OCI-LY3 (cell line): ENCODE measurements at regions not wholly inside any gene's neighbourhood (a gene's known extent, or its start where the extent isn't known, plus 50 kb on each side); places are given as distances from the start of the nearest gene placed in this dataset.
"Not testable (repeated sequence)": the region's sequence is repeated elsewhere in the genome, so short reads cannot be mapped to it uniquely, and the experiment has no call there.

Experiments
- H2AFZ ChIP-seq: fragments of 200-600, 300-600 bp; shearing (Covaris generic); 2 replicates; pipeline ENCODE4 v1.6.0; 2014; ENCODE audit warnings: antibody characterized with exemption, low read depth, low read length
- H3K27ac ChIP-seq: fragments of 200-600, 300-600 bp; sonication (generic); 2 replicates; pipeline ENCODE4 v1.5.1; 2014; ENCODE audit warnings: mild to moderate bottlenecking, low read length, moderate library complexity, mixed read lengths
- H3K27me3 ChIP-seq: fragments of 200-600, 300-600 bp; sonication (generic); 2 replicates; pipeline ENCODE4 v1.6.1; 2014; ENCODE audit warnings: low read depth, low read length, mixed read lengths
- H3K36me3 ChIP-seq: fragments of 200-600, 300-600 bp; sonication (generic); replicated peaks from 2 replicates; pipeline ENCODE3; 2014; ENCODE audit warnings: low read depth, low read length, mixed read lengths
- H3K4me1 ChIP-seq: fragments of 300-600, 200-600 bp; sonication (generic); 2 replicates; pipeline ENCODE4 v1.6.1; 2014; ENCODE audit warnings: low read length, mixed read lengths
- H3K4me2 ChIP-seq: fragments of 200-600, 300-600 bp; sonication (generic); 2 replicates; pipeline ENCODE4 v1.6.1; 2014; ENCODE audit warnings: low read length, mixed read lengths
- H3K4me3 ChIP-seq: fragments of 300-600, 200-600 bp; sonication (generic); 2 replicates; pipeline ENCODE4 v1.5.1; 2014; ENCODE audit warnings: antibody characterized with exemption, mild to moderate bottlenecking, low read length, moderate library complexity
- H3K79me2 ChIP-seq: fragments of 300-600, 200-600 bp; shearing (Covaris generic); 2 replicates; pipeline ENCODE4 v1.6.1; 2014; ENCODE audit warnings: mild to moderate bottlenecking, low read length, mixed read lengths
- H3K9ac ChIP-seq: fragments of 300-600, 200-600 bp; shearing (Covaris generic); 2 replicates; pipeline ENCODE4 v1.6.0; 2014; ENCODE audit warnings: mild to moderate bottlenecking, low read length, moderate library complexity
- H3K9me3 ChIP-seq: fragments of 200-600, 300-600 bp; shearing (Covaris generic); 2 replicates; pipeline ENCODE4 v1.6.1; 2014; ENCODE audit warnings: low read length, mixed read lengths; ENCODE audit not compliant: insufficient read depth
- H4K20me1 ChIP-seq: fragments of 200-600, 300-600 bp; sonication (generic); 2 replicates; pipeline ENCODE4 v1.6.1; 2016; ENCODE audit warnings: low read length, mixed read lengths; ENCODE audit not compliant: insufficient read depth
- CTCF ChIP-seq: fragments of 200-600, 300-600 bp; sonication (generic); IDR thresholded peaks from 2 replicates; pipeline ENCODE4 v1.5.1; 2014; ENCODE audit warnings: antibody characterized with exemption, low read length, low read depth
- EZH2phosphoT487 ChIP-seq: fragments of 200-600 bp; shearing (Covaris generic); IDR thresholded peaks from 2 replicates; pipeline ENCODE4 v1.6.1; 2018; ENCODE audit warnings: antibody characterized with exemption, mixed run types, low read depth

GRCh38 chr16:60127196-60127595 is 1393.1 kb upstream of the GOT2 start:
- H3K9me3 ChIP-seq: no peaks in the 10 kb centered on the region
- no peaks in the 10 kb centered on the region for H3K27me3 ChIP-seq
- H3K9ac ChIP-seq: no peak overlapping the region
- H3K27ac ChIP-seq: no peak overlapping the region
- no peak overlapping the region for H3K4me2 ChIP-seq
- no peaks in the 10 kb centered on the region for H3K79me2 ChIP-seq
- H3K4me3 ChIP-seq: no peak overlapping the region
- no peak for TF ChIP-seq EZH2phosphoT487
- no peak for TF ChIP-seq CTCF
- no peaks in the 10 kb centered on the region for H3K4me1 ChIP-seq
- no peak overlapping the region for H2AFZ ChIP-seq
- no peaks in the 10 kb centered on the region for H4K20me1 ChIP-seq
- H3K36me3 ChIP-seq: no peaks in the 10 kb centered on the region

GRCh38 chr16:60126115-60126514 is 1392.0 kb upstream of the GOT2 start:
- H3K4me2 ChIP-seq, H3K27me3 ChIP-seq, H3K27ac ChIP-seq, H3K9me3 ChIP-seq, H3K79me2 ChIP-seq, H3K36me3 ChIP-seq, H3K4me1 ChIP-seq, H3K4me3 ChIP-seq, H4K20me1 ChIP-seq, H2AFZ ChIP-seq, H3K9ac ChIP-seq: not testable (repeated sequence)

GRCh38 chr16:60123392-60124023 is 1389.4 kb upstream of the GOT2 start:
- no peak for TF ChIP-seq CTCF
- no peak for TF ChIP-seq EZH2phosphoT487
- Histone ChIP-seq H3K4me2 (no peak overlapping the region), H3K9ac (no peak overlapping the region), H3K4me3 (no peak overlapping the region), H3K4me1 (no peaks in the 10 kb centered on the region), H3K79me2 (no peaks in the 10 kb centered on the region), H3K36me3 (no peaks in the 10 kb centered on the region), H3K27ac (no peak overlapping the region), H2AFZ (no peak overlapping the region), H4K20me1 (no peaks in the 10 kb centered on the region), H3K27me3 (no peaks in the 10 kb centered on the region), H3K9me3 (no peaks in the 10 kb centered on the region)

GRCh38 chr16:60120586-60120985 is 1386.5 kb upstream of the GOT2 start:
- no peak overlapping the region for H3K27ac ChIP-seq
- H3K79me2 ChIP-seq: no peaks in the 10 kb centered on the region
- H2AFZ ChIP-seq: no peak overlapping the region
- no peak overlapping the region for H3K4me2 ChIP-seq
- TF ChIP-seq CTCF (no peak), EZH2phosphoT487 (no peak)
- H4K20me1 ChIP-seq: no peaks in the 10 kb centered on the region
- H3K9ac ChIP-seq: no peak overlapping the region
- H3K4me3 ChIP-seq: no peak overlapping the region
- H3K36me3 ChIP-seq: no peaks in the 10 kb centered on the region
- H3K27me3 ChIP-seq: no peaks in the 10 kb centered on the region
- H3K4me1 ChIP-seq: no peaks in the 10 kb centered on the region
- no peaks in the 10 kb centered on the region for H3K9me3 ChIP-seq
